D721Med (cell line): ENCODE measurements at regions not wholly inside any gene's neighbourhood (a gene's known extent, or its start where the extent isn't known, plus 50 kb on each side); places are given as distances from the start of the nearest gene placed in this dataset.

ENCODE experiments used
- DNase-seq: peaks from one replicate; pipeline ENCODE4 v3.0.0; 2011; ENCODE audit warnings: low spot score; ENCODE audit not compliant: insufficient read length
- FAIRE-seq: peaks from 2 replicates; lab custom pipeline; 2011; peaks lifted over from hg19 to GRCh38; lab: Jason Lieb, UNC
- CTCF ChIP-seq: IDR thresholded peaks from 2 replicates; pipeline ENCODE4 v1.5.1; 2012; ENCODE audit warnings: mild to moderate bottlenecking, control low read depth; ENCODE audit not compliant: insufficient read depth; ENCODE audit errors: missing control alignments

- DNase-seq (no peak), FAIRE-seq (no peak)
- no peak for TF ChIP-seq CTCF
Observed at GRCh38 chr6:92329208-92329847, 1090.0 kb downstream of the EPHA7 start.

GRCh38 chr6:92315312-92315711, 1104.0 kb downstream of the EPHA7 start:
- no peak for TF ChIP-seq CTCF
- FAIRE-seq (no peak), DNase-seq (no peak)

DNA sequence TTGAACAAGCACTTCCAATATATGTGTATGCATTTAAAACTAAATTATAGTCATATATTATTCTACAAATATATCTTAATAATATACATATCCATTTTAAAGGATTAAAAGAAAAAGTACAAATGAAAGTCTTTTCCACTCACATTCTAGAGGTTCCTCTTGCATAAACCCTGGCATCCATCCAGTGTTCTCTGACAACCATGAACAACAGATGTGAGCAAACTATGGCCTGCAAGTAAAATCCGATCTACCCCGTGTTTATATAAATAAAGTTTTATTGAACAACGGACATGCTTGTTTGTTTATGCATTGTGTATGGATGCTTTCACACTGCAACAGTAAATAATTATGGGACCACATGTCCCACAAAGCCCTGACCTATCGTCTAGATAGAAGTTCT, 1122.3 kb downstream of the EPHA7 start:
- TF ChIP-seq CTCF = no peak
- no peak for FAIRE-seq
- DNase-seq = no peak

- FAIRE-seq (no peak), DNase-seq (no peak)
- no peak for TF ChIP-seq CTCF
Observed at GRCh38 chr6:92292067-92292466, 1127.3 kb downstream of the EPHA7 start.

GRCh38 chr6:92289831-92290230, 1129.5 kb downstream of the EPHA7 start:
- FAIRE-seq (no peak), DNase-seq (no peak)
- TF ChIP-seq CTCF = no peak

- FAIRE-seq = no peak
- no peak for DNase-seq
- no peak for TF ChIP-seq CTCF
Observed at GRCh38 chr6:92281571-92282076, 1137.7 kb downstream of the EPHA7 start.

- DNase-seq (no peak), FAIRE-seq (no peak)
- no peak for TF ChIP-seq CTCF
Observed at GRCh38 chr6:92275150-92275549, 1144.2 kb downstream of the EPHA7 start.
